ENCODE measurements at regions not wholly inside any gene's neighbourhood (a gene's known extent, or its start where the extent isn't known, plus 50 kb on each side); places are given as distances from the start of the nearest gene placed in this dataset.

DNA sequence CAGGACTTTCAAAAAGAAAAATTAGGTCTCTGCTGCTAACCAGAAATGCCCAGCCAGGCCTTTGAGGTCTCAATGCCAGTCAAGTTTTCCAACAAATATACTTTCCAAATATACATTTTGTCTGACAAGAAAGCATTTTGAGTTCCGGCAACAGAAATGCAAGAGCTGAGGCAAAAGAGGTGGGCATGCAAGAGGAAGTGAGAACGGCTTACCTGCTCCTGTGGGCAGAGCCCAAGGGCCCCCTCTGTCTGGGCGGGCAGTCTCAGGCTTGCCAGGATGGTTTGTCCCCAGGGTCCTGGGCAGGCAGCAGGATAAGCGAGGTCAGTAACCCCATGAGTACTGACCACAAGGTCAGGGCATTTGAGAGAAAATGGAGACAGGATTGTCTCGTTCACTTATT lies 136.1 kb upstream of the TOPAZ1 start:
- WGBS, 2 donors (ENCODE audit: low coverage in 1 of 2), result 75 to 86% methylated on average over 1 to 4 of the region's 5 CpGs
- H3K4me3 ChIP-seq, result no peak overlapping the region
- ATAC-seq, result no peak
- peaks cover 0 to 7% (median 0%) of the 10 kb centered on the region in 3 donors for H3K4me1 ChIP-seq
- no peak overlapping the region for H3K27ac ChIP-seq
- no peak for TF ChIP-seq EP300 (IDR thresholded peaks at IDR 0.05)
- TF ChIP-seq, protein P1, sequence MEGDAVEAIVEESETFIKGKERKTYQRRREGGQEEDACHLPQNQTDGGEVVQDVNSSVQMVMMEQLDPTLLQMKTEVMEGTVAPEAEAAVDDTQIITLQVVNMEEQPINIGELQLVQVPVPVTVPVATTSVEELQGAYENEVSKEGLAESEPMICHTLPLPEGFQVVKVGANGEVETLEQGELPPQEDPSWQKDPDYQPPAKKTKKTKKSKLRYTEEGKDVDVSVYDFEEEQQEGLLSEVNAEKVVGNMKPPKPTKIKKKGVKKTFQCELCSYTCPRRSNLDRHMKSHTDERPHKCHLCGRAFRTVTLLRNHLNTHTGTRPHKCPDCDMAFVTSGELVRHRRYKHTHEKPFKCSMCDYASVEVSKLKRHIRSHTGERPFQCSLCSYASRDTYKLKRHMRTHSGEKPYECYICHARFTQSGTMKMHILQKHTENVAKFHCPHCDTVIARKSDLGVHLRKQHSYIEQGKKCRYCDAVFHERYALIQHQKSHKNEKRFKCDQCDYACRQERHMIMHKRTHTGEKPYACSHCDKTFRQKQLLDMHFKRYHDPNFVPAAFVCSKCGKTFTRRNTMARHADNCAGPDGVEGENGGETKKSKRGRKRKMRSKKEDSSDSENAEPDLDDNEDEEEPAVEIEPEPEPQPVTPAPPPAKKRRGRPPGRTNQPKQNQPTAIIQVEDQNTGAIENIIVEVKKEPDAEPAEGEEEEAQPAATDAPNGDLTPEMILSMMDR (IDR thresholded peaks at IDR 0.05), result no peak
- H3K36me3 ChIP-seq, result no peaks in the 10 kb centered on the region
- H3K9me3 ChIP-seq, result no peaks in the 10 kb centered on the region
- peaks cover 49% of the 10 kb centered on the region for H3K27me3 ChIP-seq

DNA sequence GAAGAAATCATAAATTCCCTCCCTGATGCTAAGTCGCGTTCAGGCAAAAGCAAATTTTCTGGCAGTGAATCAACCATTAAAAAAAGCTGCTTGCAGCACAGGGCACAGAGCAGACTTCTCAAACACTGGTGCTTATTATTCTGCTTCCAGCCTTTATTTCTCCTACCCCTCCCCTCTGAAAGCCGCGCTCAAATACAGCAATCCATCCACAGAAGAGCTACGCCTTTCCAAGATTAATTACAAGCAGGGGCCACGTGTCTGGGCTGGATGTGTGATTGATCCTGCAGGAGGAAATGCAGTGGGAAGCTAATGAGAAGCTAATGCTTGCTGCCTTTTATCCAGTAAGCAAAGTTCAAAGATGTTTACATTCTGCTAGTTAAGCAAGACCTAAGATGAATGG lies 134.9 kb upstream of the TOPAZ1 start:
- Histone ChIP-seq H3K9me3 (no peaks in the 10 kb centered on the region), H3K4me1 (peaks cover 0 to 7% (median 0%) of the 10 kb centered on the region in 3 donors), H3K27me3 (peaks cover 37% of the 10 kb centered on the region), H3K27ac (no peak overlapping the region), H3K4me3 (no peak overlapping the region), H3K36me3 (no peaks in the 10 kb centered on the region)
- 0 to 11% methylated on average over 1 to 5 of the region's 6 CpGs for WGBS, 2 donors (ENCODE audit: low coverage in 1 of 2)
- ATAC-seq, result no peak
- TF ChIP-seq, protein P1 (IDR thresholded peaks at IDR 0.05), result no peak
- TF ChIP-seq POLR2AphosphoS5 (IDR thresholded peaks at IDR 0.05) (no peak), EP300 (IDR thresholded peaks at IDR 0.05) (no peak), POLR2A (IDR thresholded peaks at IDR 0.05) (no peak)

DNA sequence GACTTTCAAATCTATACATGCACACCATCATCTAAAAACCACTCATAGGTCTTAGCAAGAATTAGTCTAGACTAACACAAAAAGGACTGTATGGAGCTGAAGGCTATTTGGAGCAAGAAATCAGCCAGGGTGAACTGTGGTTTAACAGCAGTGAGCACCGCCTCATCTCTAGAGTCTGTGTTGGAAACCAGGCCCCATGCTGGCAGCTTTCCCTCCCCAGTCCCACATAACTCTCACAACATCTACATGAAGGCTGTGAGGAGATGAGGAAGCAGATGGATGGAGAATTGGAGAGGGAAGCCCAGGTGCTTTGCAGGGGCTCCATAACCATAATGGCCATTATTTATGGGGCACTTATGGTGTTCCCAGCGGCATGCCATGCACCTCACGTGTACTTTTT lies 133.2 kb upstream of the TOPAZ1 start:
- Histone ChIP-seq H3K27ac (no peak overlapping the region), H3K4me3 (no peak overlapping the region), H3K9me3 (no peaks in the 10 kb centered on the region), H3K4me1 (peaks cover 0 to 7% (median 0%) of the 10 kb centered on the region in 3 donors), H3K27me3 (peaks cover 20% of the 10 kb centered on the region), H3K36me3 (no peaks in the 10 kb centered on the region)
- WGBS, 2 donors (ENCODE audit: low coverage in 1 of 2), result 67% methylated on average over 1 of the region's 3 CpGs; no CpG with 5 or more reads in 1 of the 2 donors
- no peak for ATAC-seq
- TF ChIP-seq POLR2AphosphoS5 (IDR thresholded peaks at IDR 0.05) (no peak), EP300 (IDR thresholded peaks at IDR 0.05) (no peak), POLR2A (IDR thresholded peaks at IDR 0.05) (no peak)
- TF ChIP-seq, protein P1 (IDR thresholded peaks at IDR 0.05), result no peak

DNA sequence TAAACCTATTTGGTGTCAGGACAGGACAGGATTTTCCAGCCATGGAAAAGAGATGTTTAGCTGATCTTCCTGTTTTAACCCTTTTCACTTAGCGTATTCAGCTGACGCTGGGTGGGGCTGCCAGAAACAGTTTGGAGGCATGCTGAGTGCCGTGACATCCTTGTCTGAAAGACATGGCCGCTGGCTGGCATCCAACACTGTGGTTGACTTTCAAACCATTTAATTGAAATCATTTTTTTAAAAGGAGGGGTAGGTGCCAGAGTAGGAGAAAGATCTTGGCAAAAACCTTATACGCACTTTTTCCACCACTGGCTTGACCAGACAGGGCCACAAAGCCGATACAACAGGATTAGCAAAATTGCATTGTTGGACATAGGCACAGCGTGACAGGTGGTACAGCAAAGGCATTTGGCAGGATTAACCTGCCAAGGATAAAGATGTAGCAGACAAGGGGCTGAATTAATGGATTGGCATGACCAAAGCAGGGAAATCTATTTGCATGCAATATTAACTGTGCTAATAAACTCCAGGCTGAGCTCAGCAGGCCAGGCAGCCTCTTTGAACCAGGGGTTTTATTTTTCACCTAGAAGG lies 131.8 kb upstream of the TOPAZ1 start:
- Histone ChIP-seq H3K9me3 (no peaks in the 10 kb centered on the region), H3K27me3 (peaks cover 11% of the 10 kb centered on the region), H3K36me3 (no peaks in the 10 kb centered on the region), H3K4me3 (no peak overlapping the region), H3K27ac (no peak overlapping the region), H3K4me1 (peaks cover 0 to 7% (median 0%) of the 10 kb centered on the region in 3 donors)
- no peak for ATAC-seq
- no peak for TF ChIP-seq POLR2AphosphoS5 (IDR thresholded peaks at IDR 0.05)
- 81 to 97% methylated on average over 5 to 7 of the region's 7 CpGs for WGBS, 2 donors (ENCODE audit: low coverage in 1 of 2)

DNA sequence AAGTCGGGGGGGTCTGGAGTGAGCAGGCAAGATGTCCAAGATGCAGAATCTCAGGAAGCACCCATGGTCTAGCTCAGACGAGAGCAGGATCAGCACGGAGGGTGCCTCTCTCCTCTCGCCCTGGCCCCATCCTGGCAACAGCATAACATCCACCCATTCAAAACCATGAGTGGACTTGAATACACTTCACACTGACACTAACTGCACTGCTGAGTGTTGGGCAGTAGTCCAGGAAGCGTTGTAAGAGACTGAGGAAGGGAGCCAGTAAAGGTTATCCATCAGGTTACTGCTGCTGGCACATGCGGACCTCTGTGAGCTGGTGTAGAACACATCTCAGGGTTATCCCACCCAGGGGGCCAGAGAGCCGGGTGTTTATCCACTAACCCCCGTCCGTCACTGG lies 131.0 kb upstream of the TOPAZ1 start:
- Histone ChIP-seq H3K4me1 (peaks cover 0 to 7% (median 0%) of the 10 kb centered on the region in 3 donors), H3K27ac (no peak overlapping the region), H3K36me3 (no peaks in the 10 kb centered on the region), H3K4me3 (no peak overlapping the region), H3K27me3 (peaks cover 7% of the 10 kb centered on the region), H3K9me3 (no peaks in the 10 kb centered on the region)
- WGBS, 2 donors (ENCODE audit: low coverage in 1 of 2), result 55 to 63% methylated on average over 4 to 7 of the region's 9 CpGs
- ATAC-seq, result no peak
- TF ChIP-seq, protein P1 (IDR thresholded peaks at IDR 0.05), result no peak
- no peak for TF ChIP-seq POLR2A (IDR thresholded peaks at IDR 0.05)
- no peak for TF ChIP-seq POLR2AphosphoS5 (IDR thresholded peaks at IDR 0.05)
- no peak for TF ChIP-seq EP300 (IDR thresholded peaks at IDR 0.05)

Measured in gastroesophageal sphincter (tissue), 4 donors.